Omental fat pad (tissue), 3 donors: ENCODE measurements at regions not wholly inside any gene's neighbourhood (a gene's known extent, or its start where the extent isn't known, plus 50 kb on each side); places are given as distances from the start of the nearest gene placed in this dataset.

ENCODE experiments used
- ATAC-seq: fragments of 150-250 bp; one replicate; pipeline ENCODE4 v1.9.1; 2016; ENCODE audit warnings: mild to moderate bottlenecking, moderate library complexity; ENCODE audit not compliant: low FRiP score
- DNase-seq: peaks from one replicate; pipeline ENCODE4 v3.0.0-alpha.2; 2019; ENCODE audit warnings: low spot score
- TF ChIP-seq, protein P1 (sequence below), 3 donors: fragments of 450-650 bp; IDR thresholded peaks; one replicate each; pipeline ENCODE4 v1.5.1; 2016 to 2017; ENCODE audit warnings: antibody characterized with exemption in 3 of 3, mild to moderate bottlenecking in 3 of 3, moderate library complexity in 2 of 3

DNA sequence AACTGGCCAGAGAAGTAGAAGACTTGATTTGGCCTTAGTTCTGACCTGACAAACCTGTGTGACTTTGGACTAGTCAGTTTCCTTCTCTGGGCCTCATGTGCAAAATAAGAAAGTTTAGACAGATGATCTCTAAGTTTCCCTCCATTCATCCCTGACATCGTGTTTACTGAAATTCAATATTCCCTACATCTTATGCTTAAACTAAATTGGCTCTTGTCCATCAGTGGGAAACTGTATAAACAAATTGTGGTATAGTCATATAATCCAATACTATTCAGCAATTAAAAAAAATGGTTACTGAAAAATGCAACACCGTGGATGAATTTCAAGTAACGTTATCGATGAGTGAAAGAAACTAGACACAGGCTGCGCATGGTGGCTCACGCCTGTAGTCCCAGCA is 64.4 kb upstream of the HRH1 start:
- TF ChIP-seq, protein P1, sequence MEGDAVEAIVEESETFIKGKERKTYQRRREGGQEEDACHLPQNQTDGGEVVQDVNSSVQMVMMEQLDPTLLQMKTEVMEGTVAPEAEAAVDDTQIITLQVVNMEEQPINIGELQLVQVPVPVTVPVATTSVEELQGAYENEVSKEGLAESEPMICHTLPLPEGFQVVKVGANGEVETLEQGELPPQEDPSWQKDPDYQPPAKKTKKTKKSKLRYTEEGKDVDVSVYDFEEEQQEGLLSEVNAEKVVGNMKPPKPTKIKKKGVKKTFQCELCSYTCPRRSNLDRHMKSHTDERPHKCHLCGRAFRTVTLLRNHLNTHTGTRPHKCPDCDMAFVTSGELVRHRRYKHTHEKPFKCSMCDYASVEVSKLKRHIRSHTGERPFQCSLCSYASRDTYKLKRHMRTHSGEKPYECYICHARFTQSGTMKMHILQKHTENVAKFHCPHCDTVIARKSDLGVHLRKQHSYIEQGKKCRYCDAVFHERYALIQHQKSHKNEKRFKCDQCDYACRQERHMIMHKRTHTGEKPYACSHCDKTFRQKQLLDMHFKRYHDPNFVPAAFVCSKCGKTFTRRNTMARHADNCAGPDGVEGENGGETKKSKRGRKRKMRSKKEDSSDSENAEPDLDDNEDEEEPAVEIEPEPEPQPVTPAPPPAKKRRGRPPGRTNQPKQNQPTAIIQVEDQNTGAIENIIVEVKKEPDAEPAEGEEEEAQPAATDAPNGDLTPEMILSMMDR (IDR thresholded peaks at IDR 0.05): no peak
- no peak for DNase-seq
- ATAC-seq: no peak

DNA sequence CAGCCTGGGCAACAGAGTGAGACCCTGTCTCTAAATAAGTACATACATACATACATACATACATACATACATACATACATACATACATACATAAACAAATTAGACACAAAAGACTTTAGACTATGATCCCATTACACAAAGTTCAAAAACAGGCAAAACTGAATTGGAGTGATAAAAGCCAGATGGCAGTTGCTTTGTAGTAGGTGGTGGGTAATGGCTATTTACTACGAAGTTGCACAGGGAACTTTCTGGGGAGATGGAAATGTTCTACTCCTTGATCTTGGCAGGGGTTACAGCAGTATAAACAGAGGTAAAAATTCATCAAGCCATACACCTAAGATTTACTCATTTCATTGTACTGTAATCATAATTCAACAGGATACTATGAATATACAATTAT is 63.7 kb upstream of the HRH1 start:
- DNase-seq: no peak
- no peak for ATAC-seq
- TF ChIP-seq, protein P1 (IDR thresholded peaks at IDR 0.05): no peak

DNA sequence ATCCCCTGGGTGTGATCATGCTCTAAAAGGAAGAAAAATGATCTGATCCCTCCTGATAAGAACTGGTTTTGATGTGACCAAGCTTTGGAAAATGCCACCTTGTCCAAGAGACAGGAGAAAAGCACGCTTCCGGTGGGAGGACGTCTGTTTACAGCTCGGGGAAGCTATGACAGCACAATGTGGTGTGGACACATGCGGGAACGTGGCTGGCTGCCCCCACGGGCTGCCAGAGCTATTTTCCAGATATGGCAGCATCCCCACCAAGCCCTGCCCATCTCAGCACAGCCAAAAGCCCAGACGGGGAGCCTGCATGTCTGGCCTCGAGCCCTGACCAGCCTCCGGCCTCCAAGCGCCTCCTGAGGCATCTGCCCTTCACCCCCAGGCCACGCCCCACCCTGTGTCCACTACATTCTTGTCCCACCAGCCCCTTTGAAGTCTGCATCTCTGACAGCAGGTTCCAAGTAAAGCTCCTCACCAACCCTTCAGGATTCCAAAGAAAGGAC is 63.2 kb upstream of the HRH1 start:
- ATAC-seq (no peak), DNase-seq (no peak)
- TF ChIP-seq, protein P1 (IDR thresholded peaks at IDR 0.05): no peak

- DNase-seq: no peak
- ATAC-seq: no peak
Measured at GRCh38 chr3:11091791-11092190, 62.5 kb upstream of the HRH1 start.

GRCh38 chr3:11093823-11094340 is 60.4 kb upstream of the HRH1 start:
- TF ChIP-seq, protein P1 (IDR thresholded peaks at IDR 0.05): no peak
- DNase-seq (no peak), ATAC-seq (no peak)

More at GRCh38 chr3:11091791-11092190, 62.5 kb upstream of the HRH1 start:
- TF ChIP-seq, protein P1 (IDR thresholded peaks at IDR 0.05): no peak

DNA sequence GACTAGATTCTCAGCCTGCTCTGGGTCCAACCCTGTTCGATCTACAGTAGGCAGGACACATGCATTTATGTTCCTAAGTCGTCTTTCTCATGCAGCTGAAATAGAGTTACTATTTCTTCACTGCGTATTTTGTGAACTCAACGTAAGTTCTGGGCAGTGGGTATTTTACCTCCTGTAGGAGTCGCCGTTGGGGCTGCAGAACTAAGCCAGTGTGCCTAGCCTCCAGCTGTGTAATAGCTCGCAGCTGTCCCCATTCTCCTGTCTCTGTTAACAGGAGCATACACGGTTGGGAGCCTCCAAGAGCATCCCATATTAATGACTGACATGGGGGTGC is 58.4 kb upstream of the HRH1 start:
- ATAC-seq: peak; percentile 1
- DNase-seq: no peak
- TF ChIP-seq, protein P1 (IDR thresholded peaks at IDR 0.05): no peak

DNA sequence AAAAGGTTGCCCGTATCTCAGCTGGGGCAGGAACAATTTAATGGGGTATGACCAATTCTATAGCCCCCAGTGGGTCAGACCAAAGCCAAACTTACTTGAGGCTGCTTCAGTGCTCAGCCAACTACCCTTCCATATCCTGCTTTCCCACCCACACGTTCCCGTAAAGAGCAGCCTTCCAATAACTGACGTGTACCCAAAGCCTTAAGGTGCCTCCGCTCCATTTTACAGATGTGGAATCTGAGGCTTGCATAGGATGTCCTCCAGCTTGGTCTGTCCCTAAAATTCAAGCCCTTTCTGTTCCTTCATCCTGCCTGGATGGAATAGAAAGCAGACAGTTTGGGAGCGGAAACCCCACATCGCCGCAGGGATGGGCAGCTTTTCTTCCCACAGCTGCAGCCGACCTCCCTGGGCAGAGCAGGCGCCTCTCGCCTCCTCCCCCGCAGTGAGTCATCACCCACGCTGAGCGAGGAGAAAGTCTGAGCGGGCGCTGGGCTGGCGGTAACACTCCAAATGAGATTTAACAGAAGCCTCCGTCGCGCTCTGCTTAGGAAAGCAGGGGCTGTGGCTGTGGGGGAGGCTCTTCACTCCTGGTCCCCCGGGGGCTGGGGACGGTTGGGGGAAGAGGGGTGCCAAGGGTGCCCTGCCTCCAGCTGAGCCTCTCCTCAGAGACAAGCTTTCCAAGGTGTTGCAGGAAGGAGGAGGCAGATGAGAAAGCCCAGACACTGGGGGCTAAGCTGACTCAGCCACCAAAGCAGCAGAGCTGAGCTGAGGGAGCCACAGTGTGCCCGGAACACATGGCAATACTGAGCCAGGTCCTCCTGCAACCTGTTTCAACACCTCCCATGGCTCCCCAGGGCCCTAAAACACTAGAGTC is 57.8 kb upstream of the HRH1 start:
- TF ChIP-seq, protein P1 (IDR thresholded peaks at IDR 0.05): no peak

More for the DNA sequence above, 57.8 kb upstream of the HRH1 start:
- ATAC-seq (peak; percentile 94), DNase-seq (peak; percentile 72)
